Sigmoid colon (tissue), 4 donors: ENCODE measurements at regions not wholly inside any gene's neighbourhood (a gene's known extent, or its start where the extent isn't known, plus 50 kb on each side); places are given as distances from the start of the nearest gene placed in this dataset.

Source experiments
- EP300 ChIP-seq, 4 donors: sonication (generic); formaldehyde crosslinking; IDR thresholded peaks; one replicate each; pipeline ENCODE4 v1.6.1; 2017; ENCODE audit warnings: antibody characterized with exemption in 4 of 4
- POLR2A ChIP-seq, 2 donors: fragments of 450-650 bp; IDR thresholded peaks; one replicate each; pipeline ENCODE4 v1.6.1; 2016; ENCODE audit warnings: antibody characterized with exemption in 2 of 2, mild to moderate bottlenecking in 2 of 2, moderate library complexity in 2 of 2
- TF ChIP-seq, protein P1 (sequence below), 4 experiments: fragments of 450-650 bp in 3 of 4; fragments of 200-600 bp in 1 of 4; IDR thresholded peaks; one replicate each; pipeline ENCODE4 v1.5.1; 2016 to 2019; ENCODE audit warnings: antibody characterized with exemption in 4 of 4, mild to moderate bottlenecking in 3 of 4, moderate library complexity in 2 of 4

DNA sequence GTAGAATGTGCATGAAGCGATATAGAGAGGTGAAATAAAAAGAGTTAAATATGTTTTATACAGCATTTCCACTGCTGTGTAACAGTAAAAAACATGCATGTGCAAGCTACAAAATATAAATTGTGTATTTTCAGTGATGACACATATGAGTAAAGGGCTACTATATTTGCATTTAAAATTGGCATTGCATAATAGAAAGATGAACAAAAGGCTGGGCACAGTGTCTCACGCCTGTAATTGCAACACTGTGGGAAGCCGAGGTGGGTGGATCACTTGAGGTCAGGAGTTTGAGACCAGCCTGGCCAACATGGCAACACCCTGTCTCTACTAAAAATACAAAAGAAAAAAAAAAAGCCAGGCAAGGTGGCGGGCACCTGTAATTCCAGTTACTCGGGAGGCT lies 79.8 kb upstream of the CCDC71L start:
- TF ChIP-seq, protein P1, sequence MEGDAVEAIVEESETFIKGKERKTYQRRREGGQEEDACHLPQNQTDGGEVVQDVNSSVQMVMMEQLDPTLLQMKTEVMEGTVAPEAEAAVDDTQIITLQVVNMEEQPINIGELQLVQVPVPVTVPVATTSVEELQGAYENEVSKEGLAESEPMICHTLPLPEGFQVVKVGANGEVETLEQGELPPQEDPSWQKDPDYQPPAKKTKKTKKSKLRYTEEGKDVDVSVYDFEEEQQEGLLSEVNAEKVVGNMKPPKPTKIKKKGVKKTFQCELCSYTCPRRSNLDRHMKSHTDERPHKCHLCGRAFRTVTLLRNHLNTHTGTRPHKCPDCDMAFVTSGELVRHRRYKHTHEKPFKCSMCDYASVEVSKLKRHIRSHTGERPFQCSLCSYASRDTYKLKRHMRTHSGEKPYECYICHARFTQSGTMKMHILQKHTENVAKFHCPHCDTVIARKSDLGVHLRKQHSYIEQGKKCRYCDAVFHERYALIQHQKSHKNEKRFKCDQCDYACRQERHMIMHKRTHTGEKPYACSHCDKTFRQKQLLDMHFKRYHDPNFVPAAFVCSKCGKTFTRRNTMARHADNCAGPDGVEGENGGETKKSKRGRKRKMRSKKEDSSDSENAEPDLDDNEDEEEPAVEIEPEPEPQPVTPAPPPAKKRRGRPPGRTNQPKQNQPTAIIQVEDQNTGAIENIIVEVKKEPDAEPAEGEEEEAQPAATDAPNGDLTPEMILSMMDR (IDR thresholded peaks at IDR 0.05), result no peak
- TF ChIP-seq EP300 (IDR thresholded peaks at IDR 0.05) (no peak), POLR2A (IDR thresholded peaks at IDR 0.05) (no peak)
